ENCODE measurements at regions not wholly inside any gene's neighbourhood (a gene's known extent, or its start where the extent isn't known, plus 50 kb on each side); places are given as distances from the start of the nearest gene placed in this dataset.

DNA sequence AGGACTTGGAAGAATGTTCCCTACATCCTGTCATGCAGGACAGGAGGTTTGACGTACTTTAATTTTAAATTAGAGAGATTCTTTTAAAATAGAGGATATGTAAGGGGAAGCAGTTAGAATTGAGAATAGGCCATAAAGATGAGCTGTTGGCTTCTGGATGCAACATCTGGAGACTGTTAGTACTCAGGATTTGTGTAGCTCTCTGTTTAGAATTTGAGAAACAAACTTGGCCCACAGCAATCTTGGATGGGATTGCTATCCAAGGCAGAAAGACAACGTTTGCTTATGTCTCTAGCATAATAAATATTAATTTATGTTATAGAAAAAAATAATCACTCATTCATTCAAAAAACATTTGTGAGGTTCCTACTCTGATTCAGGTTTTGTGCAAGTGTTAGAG is 398.4 kb upstream of the NOVA1 start:
- TF ChIP-seq, protein P1, sequence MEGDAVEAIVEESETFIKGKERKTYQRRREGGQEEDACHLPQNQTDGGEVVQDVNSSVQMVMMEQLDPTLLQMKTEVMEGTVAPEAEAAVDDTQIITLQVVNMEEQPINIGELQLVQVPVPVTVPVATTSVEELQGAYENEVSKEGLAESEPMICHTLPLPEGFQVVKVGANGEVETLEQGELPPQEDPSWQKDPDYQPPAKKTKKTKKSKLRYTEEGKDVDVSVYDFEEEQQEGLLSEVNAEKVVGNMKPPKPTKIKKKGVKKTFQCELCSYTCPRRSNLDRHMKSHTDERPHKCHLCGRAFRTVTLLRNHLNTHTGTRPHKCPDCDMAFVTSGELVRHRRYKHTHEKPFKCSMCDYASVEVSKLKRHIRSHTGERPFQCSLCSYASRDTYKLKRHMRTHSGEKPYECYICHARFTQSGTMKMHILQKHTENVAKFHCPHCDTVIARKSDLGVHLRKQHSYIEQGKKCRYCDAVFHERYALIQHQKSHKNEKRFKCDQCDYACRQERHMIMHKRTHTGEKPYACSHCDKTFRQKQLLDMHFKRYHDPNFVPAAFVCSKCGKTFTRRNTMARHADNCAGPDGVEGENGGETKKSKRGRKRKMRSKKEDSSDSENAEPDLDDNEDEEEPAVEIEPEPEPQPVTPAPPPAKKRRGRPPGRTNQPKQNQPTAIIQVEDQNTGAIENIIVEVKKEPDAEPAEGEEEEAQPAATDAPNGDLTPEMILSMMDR (IDR thresholded peaks at IDR 0.05; ENCODE audit: borderline replicate concordance, extremely low read depth, low read length, poor library complexity, severe bottlenecking) = no peak
- no peak for TF ChIP-seq EZH2 (IDR thresholded peaks at IDR 0.05; ENCODE audit: borderline replicate concordance, low read depth, low read length, severe bottlenecking)
